ENCODE measurements at regions not wholly inside any gene's neighbourhood (a gene's known extent, or its start where the extent isn't known, plus 50 kb on each side); places are given as distances from the start of the nearest gene placed in this dataset.

GRCh38 chr16:9039210-9039609 is 52.2 kb upstream of the HAPSTR1 start:
- no peaks in the 10 kb centered on the region for H3K36me3 ChIP-seq (ENCODE audit: control insufficient read depth, insufficient read depth, low read length)
- TF ChIP-seq REST (IDR thresholded peaks at IDR 0.05; ENCODE audit: insufficient read depth in 1 of 2, low read depth in 2 of 2, low read length in 1 of 2) (peak; percentile 93), CTCF (IDR thresholded peaks at IDR 0.05) (no peak)
- peak; percentile 67 for ATAC-seq
- H3K9me3 ChIP-seq (ENCODE audit: control insufficient read depth, insufficient read depth, low read depth, low read length) = no peaks in the 10 kb centered on the region
- ChIA-PET CTCF (no interaction called here), POLR2A (no interaction called here)
- intact Hi-C loops (cut with micrococcal nuclease; ENCODE audit: unreplicated experiment) (no loop called here), in situ Hi-C loops (cut with HindIII; ENCODE audit: low pct_unique_long_range_greater_than_20kb, low sequenced_read_pairs) (no loop called here)
- BruUV-seq (replicated peaks) = no TSS peak
- no peaks in the 10 kb centered on the region for H3K27me3 ChIP-seq (ENCODE audit: control insufficient read depth, insufficient read depth, low read length)
- peaks cover 16% of the 10 kb centered on the region for H3K4me1 ChIP-seq (ENCODE audit: control insufficient read depth, insufficient read depth, low read length)
- H3K4me3 ChIP-seq (ENCODE audit: low read depth in 2 of 2, low read length in 2 of 2) = no peak overlapping the region
- no peak for DNase-seq (ENCODE audit: low read depth, low spot score)
- H3K27ac ChIP-seq (ENCODE audit: low read length) = no peak overlapping the region

GRCh38 chr16:9040800-9041412 is 50.5 kb upstream of the HAPSTR1 start:
- intact Hi-C loops (cut with micrococcal nuclease; ENCODE audit: unreplicated experiment) = no loop called here
- H3K4me3 ChIP-seq (ENCODE audit: low read depth in 2 of 2, low read length in 2 of 2) = peak overlapping the region in 1 of 2 experiments; percentile 15; a peak in 2 of 4 replicates
- TF ChIP-seq POLR2AphosphoS5 (IDR thresholded peaks at IDR 0.05; ENCODE audit: low read depth, low read length) (no peak), SIN3A (IDR thresholded peaks at IDR 0.05; ENCODE audit: borderline replicate concordance, insufficient read depth, low read depth, low read length) (no peak), TCF7L2 (IDR thresholded peaks at IDR 0.05; ENCODE audit: low read depth, low read length) (no peak), REST (IDR thresholded peaks at IDR 0.05; ENCODE audit: insufficient read depth in 1 of 2, low read depth in 2 of 2, low read length in 1 of 2) (no peak), CTCF (IDR thresholded peaks at IDR 0.05) (no peak)
- H3K36me3 ChIP-seq (ENCODE audit: control insufficient read depth, insufficient read depth, low read length) = no peaks in the 10 kb centered on the region
- peak overlapping the region; percentile 73 for H3K27ac ChIP-seq (ENCODE audit: low read length)
- H3K27me3 ChIP-seq (ENCODE audit: control insufficient read depth, insufficient read depth, low read length) = no peaks in the 10 kb centered on the region
- ATAC-seq (peak; percentile 62; the same call in 1 of the 2 replicates), DNase-seq (ENCODE audit: low read depth, low spot score) (no peak)
- H3K9me3 ChIP-seq (ENCODE audit: control insufficient read depth, insufficient read depth, low read depth, low read length) = no peaks in the 10 kb centered on the region
- H3K4me1 ChIP-seq (ENCODE audit: control insufficient read depth, insufficient read depth, low read length) = peaks cover 19% of the 10 kb centered on the region
- BruUV-seq (replicated peaks) = no TSS peak
- CTCF ChIA-PET = interaction anchor here (0.6 kb wide), 1 partner anchor 162 kb away, joined by 3 read pairs; no protein-coding TSS in a partner anchor
- POLR2A ChIA-PET = interaction anchor here (0.6 kb wide), 1 partner anchor 57 kb away, joined by 3 read pairs; no protein-coding TSS in a partner anchor
- in situ Hi-C loops (cut with HindIII; ENCODE audit: low pct_unique_long_range_greater_than_20kb, low sequenced_read_pairs) = no loop called here

Data from Panc1 (cell line).